GM18858 (cell line): ENCODE measurements at regions not wholly inside any gene's neighbourhood (a gene's known extent, or its start where the extent isn't known, plus 50 kb on each side); places are given as distances from the start of the nearest gene placed in this dataset.
"Not testable (repeated sequence)": the region's sequence is repeated elsewhere in the genome, so short reads cannot be mapped to it uniquely, and the experiment has no call there.

ENCODE experiments used
- ATAC-seq: cut with Tn5 transposase; IDR thresholded peaks from one replicate; pipeline ENCODE4 v1.9.1; 2021; ENCODE audit not compliant: unreplicated experiment

DNA sequence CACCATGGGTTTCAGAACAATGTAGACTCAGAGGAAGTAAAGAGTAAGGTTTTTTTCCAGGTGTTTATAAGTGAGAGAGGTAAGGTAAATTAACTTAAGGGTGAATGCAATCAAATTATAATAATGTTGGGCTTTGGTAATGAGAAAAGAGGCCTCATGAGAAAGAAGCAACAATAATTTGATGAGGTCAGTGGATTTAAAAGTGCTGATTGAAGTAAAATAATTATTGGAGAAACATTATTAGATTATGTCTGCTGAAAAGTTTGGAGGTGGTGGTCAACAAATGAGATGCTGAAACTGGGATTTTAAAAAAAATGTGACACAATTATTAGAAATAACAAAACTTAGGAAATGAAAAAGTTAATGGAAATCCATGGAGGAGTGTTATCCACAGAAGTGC is 187.4 kb upstream of the BRINP3 start:
- ATAC-seq = no peak

DNA sequence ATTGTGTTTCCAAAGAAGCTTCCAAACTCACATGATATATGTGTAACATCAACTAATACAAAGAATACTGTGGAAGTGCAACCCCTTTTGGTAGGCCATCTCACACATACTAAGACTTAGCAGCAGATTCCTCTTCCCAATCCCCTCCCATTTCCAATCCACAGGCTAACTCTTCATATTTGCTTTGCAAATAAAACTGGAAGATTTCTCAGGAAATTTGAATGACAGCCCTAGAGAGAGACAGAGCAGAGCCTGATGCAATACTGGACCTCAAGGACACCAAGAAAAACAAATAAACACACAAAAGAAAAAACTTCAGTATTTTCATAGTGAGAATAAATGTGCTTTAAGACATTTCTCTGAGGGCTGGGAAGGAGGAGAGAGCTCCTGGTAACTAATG is 190.2 kb upstream of the BRINP3 start:
- no peak for ATAC-seq

DNA sequence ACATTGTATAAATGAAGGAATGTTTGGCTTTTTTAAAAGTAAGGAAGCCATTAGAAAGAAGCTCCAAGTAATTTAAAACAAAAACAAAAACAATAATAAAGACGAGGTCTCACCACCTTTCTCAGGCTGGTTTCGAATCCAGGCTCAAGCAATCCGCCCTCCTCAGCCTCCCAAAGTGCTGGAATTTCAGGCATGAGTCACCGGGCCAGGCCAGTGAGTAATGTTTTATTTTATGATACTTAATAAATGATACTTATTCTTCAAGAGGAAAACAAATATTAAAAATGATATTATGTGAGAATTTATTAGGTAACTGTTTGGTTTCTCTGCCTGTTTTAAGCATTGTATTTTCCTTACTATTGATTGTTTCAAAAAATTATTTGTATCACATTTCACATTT is 201.4 kb upstream of the BRINP3 start:
- no peak for ATAC-seq

DNA sequence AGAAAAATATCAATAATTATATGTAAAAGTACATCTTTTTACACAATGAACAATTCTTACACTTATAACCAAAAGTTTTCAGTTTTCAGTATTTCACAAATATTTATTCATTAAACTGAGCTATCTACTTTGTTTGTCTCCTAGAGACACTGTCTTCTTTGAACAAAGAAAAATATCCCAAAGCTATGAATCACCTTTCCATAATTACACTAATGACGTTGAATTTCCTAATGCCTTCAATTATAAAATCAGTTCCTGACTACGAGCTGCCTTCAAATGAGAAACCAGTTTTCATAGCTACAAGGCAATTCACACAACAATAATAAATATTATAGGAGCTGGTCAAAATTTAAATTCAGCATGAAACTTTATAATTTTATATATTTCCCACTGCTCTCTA is 201.8 kb upstream of the BRINP3 start:
- ATAC-seq = no peak

DNA sequence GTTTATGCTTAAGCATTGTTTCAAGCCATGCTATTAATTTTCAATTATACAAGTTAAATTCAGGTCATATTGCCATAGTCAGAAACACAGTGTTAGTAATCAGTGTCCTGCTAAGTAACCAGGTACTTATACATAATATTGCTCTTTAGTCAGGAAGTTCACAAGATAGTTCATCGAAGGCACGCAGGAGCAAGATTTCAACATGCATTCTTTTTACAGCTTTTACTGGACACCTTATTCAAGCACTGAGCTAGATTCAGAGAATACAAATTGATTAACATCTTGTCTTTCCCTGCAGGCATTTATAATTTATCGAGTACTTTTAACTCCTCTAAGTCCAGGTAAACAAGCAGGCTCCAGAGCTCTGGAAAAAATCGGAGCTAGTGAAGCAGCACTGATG is 202.3 kb upstream of the BRINP3 start:
- no peak for ATAC-seq

DNA sequence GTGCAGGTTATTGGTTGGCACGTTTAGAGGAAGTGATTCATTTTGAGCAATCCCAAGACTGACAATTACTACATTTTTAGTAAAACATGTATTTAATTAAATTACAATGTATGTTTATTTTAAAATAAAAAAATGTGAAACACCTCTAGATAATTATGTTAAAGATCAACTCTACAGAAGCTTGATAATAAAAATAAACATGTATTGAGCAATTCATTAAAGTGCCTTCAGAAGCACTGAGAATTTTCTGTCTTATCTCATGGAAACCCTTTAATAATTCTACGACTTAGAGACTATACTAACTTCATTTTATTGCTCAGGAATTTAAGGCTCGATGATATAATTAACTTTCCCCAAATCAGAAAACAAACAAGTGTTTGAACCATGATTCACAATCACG is 208.0 kb upstream of the BRINP3 start:
- no peak for ATAC-seq

DNA sequence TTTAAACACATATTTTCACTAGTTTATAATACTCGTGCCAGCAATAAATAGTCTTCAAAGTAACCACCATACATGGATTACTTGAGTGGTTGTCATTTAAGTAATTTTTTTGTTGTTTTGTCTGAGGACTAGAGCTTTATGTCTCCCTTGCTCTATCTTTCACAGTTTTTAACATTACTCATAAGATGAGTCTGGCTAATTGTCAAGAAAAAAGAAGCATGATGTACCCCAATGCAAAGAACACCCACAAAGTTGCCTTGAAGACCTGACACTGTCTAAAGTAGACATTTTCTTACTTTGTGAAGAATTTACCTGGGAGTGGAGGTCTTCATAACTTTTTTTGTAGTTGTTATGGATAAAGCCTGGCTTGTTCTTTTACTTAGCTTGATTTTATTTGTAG is 210.4 kb upstream of the BRINP3 start:
- no peak for ATAC-seq

DNA sequence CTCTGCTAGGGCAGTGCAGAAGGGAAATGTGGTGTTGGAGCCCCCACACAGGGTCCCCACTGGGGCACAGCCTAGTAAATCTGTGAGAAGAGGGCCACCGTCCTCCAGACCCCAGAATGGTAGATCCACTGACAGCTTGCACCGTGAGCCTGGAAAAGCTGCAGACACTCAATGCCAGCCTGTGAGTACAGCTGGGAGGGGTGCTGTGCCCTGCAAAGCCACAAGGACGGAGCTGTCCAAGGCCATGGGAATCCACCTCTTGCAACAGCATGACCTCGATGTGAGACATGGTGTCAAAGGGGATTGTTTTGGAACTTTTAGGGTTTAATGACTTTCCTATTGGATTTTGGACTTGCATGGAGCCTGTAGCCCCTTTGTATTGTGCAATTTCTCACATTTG is 220.8 kb upstream of the BRINP3 start:
- not testable (repeated sequence) for ATAC-seq

DNA sequence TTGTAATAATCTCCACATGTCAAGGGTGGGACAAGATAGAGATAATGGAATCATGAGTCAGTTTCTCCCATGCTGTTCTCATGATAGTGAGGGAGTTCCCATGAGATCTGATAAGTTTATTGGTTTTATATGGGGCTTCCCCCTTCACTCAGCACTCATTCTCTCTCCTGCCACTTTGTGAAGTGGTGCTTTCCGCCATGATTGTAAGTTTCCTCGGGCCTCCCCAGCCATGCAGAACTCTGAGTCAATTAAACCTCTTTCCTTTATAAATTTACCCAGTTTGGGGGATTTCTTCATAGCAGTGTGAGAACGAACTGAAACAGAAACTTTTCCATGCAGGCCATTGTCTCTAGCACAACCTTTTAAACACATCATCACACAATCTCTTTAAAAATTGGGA is 221.5 kb upstream of the BRINP3 start:
- ATAC-seq = no peak

DNA sequence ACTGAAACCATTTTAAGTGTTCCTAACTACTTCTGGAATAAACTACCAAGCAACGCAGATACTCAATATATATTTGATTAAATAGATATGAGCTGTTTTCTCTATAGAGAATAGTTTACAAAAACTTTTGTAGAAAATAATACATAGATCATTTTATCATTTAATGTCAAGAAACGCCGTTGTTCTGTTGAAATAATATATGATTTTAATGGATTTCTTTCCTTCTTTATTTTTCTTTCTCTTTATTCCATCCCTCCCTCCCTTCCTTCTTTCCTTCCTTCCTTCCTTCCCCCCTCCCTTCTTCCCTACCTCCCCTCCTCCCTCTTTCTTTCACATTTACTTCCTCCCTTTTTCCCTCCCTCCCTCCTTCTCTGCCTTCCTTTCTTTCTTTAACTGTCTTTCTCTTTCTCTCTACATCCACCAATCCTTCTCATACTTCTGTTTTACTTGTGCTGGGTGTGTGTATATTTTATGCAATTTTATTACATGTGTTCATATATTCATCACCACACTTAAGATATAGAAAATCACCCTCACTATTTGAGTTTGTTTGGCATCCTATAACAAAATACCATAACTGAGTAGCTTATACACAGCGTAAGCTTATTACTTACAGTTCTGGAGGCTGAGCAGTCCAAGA is 230.9 kb upstream of the BRINP3 start:
- no peak for ATAC-seq

DNA sequence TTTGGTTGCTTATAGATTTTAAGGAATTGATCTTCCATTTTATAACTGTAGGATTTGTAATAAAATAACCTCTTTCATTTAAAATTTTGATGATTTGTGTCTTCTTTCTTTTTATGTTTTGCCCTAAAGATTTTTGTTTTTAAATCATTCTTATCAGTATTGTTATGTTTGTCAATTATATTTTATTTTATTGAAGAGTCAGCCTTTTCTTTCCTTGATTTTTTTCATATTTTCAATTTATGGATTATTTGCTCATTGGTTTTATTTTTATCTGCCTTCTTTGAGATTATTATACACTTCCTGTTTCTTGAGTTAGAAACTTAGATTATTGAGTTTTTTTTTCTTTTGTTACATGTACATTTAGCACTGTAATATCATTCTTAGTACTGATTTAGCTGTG is 233.4 kb upstream of the BRINP3 start:
- no peak for ATAC-seq

DNA sequence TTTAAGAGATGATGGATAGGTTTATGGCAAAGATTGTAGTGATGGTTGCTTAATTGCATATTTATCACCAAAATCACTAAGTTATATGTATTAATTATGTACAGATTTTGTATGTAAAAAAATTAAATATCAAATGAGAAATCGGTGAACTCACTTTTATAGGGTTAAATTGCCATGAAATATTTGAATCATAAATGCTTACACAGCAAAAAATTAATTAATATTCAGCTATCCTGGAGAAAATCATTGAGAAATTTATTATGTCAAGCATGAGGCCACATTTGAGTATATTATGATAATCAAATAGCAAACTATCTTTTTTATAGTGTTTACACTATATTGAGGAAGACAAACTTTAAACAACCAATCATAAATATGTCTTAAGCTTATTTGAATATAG is 239.4 kb upstream of the BRINP3 start:
- ATAC-seq = no peak

DNA sequence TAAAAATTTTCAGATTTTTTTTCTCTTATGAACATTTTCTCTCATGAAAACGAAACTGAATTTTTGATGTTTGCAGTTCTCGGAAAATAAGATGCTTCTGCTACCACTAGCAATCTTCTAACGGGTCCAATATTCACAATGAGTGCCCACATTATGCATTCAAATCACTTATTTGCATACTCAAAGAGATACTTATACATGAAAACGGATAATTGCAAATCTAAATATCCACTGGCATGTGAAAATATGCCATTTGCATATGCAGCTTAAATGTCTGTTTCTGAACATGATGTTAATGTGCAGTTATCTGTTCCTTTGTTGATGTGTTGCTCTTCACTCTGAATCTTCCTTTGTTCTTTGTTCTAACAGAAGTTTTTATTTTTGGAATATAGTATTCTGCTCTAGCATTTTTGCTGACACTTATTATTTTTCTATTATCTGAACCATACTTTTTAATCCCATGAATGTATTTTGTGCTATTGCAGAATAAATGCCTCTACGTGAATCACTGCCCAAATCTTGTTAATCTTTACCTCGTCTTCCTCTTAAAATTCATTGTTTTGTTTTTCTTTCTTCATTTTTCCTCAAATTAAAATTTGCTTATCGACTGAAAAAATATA is 259.4 kb upstream of the BRINP3 start:
- no peak for ATAC-seq

DNA sequence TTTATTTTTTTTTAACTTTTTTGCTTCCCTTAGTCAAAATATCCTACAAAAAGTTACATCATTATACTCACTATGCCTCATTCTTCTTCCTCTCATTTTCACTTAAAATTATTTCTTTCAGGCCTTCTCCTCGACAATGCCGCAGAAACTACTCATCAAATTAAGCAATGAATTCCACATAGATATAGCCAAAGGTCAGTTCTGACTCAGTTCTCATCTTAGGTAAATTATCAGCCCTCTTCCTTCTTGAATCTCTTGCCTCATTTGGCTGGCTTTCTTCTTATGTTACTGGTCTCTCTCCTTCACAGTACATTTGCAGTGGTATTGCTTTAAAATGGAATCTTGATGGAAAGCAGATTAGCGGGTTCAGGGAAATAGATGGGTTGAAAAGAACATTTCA is 260.7 kb upstream of the BRINP3 start:
- ATAC-seq = no peak

DNA sequence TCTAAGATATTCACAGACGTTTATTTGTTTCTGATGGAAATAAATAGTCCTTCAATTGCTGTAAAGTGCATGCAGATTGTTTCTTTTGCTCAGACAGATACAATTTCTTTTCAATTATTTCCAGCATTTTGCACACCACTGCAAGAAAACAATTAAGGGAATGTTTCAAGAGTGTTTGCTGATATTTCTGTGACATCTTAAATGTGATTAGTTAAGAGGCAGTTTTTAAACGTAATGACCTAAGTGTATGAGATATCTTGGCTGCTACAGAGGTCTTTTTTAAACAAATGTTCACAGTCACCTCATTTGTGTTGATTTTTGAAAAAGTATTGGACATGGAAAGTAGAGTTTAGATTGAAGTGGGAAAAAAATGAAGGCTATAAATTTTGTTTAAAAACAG is 262.3 kb upstream of the BRINP3 start:
- ATAC-seq = no peak

DNA sequence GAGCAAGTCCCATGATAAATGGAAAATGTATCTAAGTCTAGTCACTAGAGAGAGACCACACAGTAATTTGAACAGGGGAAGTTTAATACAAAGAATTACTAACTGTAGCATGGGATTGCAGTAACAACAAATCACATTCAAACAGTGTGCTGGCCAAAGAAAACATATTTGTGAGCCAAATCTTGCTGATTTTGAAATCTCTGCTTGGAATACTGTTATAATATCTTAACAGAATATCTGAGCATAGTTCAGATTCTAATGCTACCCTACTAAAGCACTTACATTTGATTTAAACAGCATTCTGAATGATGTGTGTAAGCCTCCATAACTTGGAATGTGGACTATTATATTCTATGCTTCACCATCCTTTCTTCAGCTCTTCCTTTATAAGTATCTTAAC is 270.0 kb upstream of the BRINP3 start:
- no peak for ATAC-seq

DNA sequence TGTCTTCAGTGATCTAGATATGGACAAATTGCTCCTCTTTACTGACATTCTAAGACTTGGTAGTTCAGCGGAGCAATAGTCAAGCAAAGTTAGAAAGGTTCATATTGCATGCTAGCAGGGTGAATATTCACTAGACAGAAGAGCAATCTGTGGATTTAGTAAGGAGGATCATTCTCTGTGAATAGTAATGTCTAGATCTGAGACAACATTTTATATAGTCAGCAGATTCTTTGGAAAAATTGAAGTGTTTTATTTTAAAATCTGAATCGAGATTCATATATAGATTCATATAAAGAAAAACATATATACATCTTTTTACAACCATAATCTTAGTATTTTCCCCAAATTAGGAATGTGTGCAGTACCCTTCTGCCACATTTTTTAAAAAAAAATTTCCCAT is 274.5 kb upstream of the BRINP3 start:
- no peak for ATAC-seq

DNA sequence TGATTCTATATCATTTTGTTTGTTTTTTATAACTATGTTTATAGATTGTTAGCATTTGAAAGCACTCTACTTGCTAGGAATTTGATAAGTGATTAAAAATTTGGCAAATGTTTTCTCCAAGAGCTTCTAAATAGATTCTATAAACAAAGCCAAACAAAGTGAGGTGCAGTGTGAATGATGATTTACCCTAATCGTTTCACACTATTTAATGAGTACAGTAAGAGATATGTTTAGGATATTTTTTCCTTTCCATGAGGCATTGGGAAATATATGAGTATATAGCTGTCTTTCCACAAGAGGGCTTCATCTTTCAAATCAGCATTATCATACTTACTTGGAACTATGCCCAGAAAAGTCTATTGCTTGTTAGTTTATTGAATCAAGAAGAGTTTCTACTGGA is 277.0 kb upstream of the BRINP3 start:
- ATAC-seq = no peak

DNA sequence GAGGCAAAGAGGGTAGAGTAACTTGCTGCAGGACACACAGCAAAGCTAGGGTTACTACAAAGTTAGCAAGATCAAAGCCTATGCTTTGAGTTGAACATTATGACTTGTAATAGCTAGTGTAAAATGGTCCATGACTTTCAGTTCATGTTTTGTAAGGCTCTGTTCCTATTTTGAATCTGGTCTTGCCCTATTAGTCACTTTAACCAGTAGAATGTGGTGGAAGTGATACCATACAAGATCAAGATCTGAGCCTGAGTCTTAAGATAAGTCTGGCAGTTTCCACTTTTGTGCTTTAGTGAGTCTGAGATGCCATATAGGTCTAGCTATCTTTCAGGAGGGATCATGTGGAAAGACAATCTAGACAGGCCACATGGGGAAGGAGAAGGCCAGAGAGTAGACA is 282.1 kb upstream of the BRINP3 start:
- peak; percentile 100 for ATAC-seq

DNA sequence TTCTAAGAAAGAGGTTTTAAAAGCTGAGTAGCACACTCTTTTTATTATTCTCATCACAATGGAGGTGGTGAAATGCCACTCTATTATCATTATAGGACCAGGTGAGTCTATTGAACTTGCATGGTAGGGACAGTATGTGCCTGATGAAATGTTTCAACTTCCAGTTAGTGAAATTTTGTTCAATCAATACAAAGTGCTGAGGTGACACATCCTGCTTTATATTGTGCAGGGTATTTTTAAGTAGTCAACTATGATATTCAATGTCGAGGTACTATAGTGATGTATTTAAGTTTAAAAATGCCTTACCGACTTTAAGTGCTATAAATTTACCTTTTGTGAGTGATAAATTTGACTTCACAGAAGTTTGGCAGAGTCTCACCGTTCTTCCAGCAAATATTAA is 284.7 kb upstream of the BRINP3 start:
- ATAC-seq = no peak

DNA sequence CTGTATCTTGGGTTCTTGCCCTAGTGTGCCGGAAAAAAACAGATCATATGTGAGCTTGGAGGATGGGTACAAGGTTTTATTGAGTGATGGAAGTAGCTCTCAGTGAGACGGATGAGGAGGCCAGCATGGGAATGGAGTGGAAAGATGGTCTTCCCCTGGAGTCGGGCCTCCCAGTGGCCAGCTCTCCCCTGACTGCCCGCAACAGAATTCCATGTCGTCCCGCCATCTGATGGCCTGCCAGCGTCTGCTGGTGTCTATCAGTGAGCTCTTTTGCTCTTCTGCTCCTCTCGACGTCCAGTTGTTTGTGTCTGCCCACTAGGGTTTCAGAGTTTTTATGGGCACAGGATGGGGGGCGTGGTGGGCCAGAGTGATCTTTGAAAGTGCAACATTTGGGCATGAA is 315.2 kb upstream of the BRINP3 start:
- no peak for ATAC-seq

DNA sequence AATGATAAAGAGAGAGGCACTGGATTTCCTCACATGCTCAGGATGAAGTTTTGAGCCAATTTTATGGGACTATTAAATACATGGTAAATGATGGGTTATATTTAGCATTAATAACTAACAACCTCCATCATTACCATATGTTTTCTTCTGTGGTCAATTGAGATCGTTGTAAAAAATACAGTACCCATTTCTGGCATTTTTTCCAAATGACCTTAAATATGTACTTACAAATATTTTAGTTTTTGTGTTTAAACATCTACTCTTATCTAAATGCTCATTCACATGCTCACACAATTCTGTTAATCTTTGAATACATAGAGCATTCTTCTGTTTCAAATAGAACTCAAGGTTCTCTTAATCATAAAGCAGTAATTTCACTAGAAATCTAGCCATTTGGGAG is 330.0 kb upstream of the BRINP3 start:
- no peak for ATAC-seq

DNA sequence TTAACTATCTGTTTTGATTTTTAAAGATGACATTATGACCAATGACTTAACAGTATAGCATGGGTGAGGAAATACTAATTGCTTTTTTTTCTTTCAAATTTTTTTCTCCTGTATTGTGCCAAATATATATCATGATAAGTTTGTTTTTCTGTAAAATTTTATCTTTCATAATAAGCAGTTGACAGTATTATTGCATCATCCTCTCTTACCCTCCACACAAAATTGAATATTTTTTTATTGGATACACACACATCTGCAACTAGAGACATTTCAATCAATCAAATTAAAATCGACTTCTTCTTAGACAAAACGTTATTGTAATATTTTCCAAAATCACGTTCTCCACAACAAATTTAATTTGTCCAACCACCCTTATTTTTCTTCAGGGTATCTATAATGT is 330.4 kb upstream of the BRINP3 start:
- ATAC-seq = no peak
